Islet of Langerhans (tissue), 1 donor: ENCODE measurements at regions not wholly inside any gene's neighbourhood (a gene's known extent, or its start where the extent isn't known, plus 50 kb on each side); places are given as distances from the start of the nearest gene placed in this dataset.
"Not testable (repeated sequence)": the region's sequence is repeated elsewhere in the genome, so short reads cannot be mapped to it uniquely, and the experiment has no call there.

ENCODE experiments used
- FAIRE-seq: peaks from one replicate; lab custom pipeline; 2011; peaks lifted over from hg19 to GRCh38; lab: Jason Lieb, UNC

DNA sequence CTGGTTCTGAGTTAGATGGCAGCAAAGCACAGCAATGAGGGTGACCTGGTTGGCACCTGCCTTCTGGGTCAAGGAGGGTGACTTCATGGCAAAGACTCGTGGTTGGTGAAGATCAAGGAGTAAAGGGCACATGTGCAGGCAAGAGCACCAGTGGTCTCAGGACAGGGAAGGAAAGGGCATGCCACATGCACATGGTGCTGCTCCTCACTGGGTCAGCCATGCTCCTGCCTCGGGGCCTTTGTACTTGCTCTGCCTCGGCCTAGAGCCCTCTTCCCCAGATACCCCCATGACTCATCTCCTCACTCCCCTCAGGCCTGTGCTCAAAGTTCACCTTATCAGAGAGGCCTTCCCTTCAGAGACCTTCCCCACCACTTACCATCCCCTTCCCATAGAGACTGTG lies 106.7 kb upstream of the KDM7A start:
- FAIRE-seq: no peak

DNA sequence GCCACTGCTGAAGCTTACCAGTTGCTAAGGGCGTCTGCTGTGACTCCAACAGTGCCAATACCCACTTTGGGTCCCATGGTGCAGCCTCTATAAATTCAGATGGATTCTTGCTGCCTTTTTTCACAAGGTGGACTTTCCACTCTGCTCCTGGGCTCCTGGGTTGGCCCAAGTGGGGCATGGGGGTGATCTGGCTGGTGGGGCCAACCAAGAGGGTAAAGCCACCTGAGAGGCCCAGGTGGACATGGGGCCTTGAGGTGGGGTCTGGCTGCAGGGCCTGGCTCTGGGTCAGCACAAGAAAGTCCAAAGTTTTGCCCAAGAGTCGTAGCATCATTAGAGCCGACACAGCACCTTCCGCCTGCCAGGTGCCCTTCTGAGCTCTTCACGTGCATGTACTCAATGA lies 105.2 kb upstream of the KDM7A start:
- FAIRE-seq: no peak

DNA sequence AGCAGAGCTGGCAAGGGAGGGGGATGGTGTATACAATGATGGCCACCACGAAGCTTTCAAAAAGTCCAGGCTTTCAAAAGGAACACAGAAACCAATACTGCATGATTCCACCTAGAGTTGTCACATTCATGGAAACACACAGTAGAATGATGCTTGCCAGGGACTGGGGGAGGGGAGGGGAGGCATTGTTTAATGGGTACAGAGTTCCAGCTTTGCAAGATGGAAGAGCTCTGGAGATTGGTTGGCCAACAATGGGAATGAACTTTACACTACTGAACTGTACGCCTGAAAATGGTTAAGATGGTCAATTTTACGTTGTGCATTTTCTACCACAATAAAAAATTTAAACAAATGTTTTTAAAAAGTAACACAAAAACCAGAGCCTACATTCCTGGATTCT lies 104.5 kb upstream of the KDM7A start:
- no peak for FAIRE-seq

DNA sequence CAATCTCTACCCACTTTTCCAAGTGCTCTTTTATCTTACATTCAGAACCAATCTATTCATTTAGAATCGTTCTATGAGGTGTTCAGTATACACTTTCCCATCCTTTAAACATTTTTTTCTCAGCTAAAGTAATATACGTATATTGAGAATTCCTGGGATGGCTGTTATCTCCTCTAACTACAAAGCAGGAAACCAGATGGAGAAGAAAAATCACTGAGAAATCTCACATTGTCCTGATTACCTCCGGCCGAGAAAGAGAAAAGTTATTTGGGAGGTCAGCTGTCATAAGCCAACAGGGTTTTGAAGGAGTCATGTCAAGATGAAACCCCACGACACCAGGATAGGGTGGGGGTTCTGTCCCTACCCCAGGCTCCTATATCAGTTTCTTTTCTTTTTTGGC lies 99.2 kb upstream of the KDM7A start:
- no peak for FAIRE-seq

DNA sequence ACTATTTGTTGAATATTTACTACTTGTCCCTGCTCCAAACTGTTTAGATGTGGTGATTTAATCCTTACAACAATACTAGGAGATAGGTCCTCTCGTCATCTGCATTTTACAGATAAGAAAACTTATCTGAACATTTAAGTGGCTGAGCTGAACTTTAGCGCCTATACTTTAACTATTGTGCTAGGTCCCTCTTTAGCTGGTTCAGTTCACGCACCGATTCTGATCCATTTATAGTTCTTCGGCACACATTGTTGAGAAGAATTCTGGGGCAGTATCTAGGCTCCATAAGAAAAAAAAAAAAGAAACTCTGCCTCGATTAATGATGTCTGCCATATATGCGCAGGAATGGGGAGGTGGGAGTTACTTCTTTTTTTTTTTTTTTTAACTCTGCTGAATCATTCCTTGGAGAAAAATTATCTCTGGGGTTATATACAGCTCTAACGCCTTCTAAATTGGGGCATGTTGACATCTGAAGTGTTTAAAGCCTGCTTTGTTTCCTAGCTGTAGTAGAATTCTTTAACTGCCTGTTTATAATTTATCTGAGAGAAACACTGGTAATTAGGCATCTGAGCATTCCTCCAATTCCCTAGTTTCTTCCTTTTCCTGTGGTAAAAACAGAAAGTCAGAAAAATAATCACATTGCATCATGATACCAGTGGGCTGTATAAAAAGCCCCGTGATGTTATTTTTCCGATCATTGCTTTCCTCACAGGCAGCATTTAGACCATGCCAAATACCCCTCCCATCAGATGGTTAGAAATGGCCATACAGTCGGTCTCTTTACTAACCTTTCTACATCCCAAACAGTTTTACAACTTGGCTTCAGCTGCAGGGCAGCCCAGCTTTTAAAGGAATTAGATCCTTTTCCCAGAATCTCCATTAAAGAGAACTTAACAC lies 98.5 kb upstream of the KDM7A start:
- FAIRE-seq: no peak

DNA sequence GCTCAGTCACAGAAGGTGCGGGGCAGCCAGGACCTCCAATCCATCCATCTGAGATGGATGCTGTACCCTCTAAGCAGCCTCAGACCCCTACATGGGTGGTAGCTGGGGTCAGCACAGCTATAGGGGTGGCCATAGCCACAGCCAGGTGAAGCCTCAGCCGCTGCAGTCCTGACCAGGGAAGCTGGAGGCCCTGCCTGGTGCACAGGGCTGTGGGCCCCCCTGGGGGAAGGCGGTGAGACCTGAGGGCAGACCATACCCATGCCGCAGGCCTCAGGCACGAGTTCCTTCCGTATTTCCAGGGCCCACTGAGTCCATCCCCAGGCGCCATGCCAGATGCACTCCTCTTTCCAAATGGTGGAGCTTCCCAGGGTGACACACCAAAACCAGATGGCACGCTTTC lies 96.6 kb upstream of the KDM7A start:
- no peak for FAIRE-seq

DNA sequence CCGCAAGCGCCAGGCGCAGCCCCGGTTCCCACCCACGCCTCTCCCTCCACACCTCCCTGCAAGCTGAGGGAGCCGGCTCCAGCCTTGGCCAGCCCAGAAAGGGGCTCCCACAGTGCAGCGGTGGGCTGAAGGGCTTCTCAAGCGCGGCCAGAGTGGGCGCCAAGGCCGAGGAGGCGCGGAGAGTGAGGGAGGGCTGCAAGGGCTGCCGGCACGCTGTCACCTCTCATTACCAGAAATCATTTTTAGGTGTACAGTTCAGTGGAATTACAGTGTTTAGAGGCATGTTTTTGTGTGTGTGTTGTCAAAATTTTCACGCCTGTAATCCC lies 94.8 kb upstream of the KDM7A start:
- FAIRE-seq: not testable (repeated sequence)

DNA sequence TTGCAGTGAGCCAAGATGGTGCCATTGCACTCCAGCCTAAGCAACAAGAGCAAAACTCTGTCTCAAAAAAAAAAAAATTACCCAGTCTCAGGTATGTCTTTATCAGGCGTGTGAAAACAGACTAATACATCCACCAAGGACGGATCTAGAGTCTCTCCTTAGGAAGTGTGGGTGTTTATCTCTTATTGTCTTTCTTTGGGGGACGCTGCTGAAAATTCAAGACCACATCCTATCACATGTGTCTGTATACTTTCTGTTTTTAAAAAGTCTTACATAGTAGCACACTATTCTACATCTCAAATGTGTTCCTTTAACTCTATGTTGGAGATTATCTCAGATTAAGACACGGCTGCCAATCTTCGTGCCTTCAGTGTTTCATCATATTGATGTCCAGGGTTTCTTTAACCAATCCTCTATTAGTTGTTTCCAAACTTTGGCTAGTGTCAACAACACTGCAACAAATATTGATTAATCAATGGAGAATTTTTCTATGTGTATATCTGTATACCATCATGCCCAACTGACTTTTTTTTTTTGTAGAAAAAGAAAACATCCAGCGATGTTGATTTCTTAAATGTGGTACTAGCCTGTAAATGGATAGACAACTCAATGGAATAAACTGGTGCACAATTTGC lies 92.3 kb upstream of the KDM7A start:
- no peak for FAIRE-seq

DNA sequence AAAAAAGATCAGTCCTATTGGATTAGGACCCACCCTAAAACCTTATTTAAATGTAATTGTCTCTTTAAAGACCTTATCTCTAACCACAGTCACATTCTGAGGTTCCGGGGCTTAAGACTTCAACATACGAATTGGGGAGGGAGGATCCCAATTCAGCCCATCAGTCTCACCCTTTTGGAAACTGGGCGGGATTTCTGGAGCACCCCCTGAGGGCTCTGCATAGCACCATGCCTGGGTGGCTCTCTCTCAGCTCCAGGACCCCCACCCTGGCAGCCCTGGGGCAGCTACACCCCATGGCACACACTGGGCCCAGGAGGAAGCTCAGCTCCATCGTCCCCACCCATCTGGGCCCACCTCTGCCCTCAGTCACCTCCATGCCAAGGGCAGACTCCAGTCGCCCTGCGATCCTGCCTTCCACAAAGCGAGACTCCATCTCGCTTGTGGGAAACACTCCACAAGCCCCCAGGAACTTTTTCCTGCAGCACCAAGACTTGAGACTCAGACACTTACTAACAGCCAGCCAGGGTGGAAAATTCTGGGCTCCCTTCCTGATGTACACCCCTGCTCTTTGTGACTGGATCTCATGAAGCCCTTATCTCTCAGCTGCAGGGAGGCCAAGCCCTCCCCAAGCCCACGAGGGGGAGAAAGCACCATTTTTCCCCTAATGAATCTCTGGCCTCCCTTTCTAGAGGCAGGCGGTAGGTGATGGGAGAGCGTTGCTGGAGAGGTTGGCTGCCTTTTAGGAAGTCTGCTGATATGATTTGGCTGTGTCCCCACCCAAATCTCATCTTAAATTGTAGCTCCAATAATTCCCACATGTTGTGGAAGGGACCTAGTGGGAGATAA lies 90.8 kb upstream of the KDM7A start:
- no peak for FAIRE-seq

DNA sequence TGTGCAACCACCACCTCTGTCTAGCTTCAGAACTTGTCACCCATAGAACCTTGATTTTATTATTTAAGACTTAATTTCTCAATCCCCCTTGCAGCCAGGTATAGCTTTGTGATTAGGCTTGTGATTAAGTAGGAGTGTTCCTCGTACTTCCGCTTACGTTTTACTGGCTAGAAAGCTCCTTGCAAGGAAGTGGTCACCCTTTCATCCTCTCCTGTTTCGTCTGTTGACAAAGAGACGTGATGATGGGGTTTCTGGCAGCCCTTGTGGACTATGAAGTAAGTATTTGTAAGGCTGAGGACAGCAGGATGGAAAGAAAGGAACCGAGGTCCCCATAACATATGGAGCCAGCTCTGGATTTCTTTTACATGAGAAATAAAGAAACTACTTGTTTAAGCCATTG lies 86.5 kb upstream of the KDM7A start:
- FAIRE-seq: no peak

DNA sequence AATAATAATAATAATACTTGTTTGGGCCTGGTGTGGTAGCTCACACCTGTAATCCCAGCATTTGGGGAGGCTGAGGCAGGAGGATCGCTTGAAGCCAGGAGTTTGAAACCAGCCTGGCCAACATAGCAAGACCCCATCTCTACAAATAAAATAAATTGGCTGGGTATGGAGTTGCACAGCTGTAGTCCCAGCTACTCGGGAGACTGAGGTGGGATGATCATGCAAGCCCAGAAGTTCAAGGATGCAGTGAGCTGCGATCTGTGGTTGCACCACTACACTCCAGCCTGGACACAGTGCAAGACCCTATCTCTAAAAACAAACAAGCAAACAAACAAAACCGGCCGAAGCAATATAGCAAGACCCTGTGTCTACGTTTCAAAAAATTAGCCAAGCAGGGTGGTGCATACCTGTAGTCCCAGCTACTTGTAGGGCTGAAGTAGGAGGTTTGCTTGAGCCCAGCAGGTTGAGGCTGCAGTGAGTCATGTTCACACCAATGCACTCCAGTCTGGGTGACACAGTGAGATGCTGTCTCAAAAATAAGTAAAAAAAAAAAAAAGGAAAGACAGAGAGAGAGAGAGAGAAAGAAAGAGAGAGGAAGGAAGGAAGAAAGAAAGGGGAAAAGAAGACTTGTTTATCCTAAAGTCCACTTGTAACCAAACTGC lies 85.6 kb upstream of the KDM7A start:
- FAIRE-seq: no peak

DNA sequence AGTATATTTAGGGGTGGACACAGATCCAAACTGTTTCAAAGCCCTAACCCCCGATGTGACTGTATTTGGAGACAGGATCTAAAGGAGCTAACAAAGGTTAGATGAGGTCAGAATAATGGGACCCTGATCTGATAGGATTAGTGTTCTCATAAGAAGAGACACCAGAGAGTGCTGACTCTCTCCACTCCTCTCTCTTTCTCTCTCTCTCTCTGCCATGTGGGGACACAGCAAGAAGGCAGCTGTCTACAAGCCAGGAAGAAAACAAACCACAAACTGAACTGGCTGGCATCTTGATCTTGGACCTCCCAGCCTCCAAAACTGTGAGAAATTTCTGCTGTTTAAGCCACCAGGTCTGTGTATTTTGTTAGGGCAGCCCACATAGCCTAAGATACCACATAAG lies 84.7 kb upstream of the KDM7A start:
- FAIRE-seq: no peak

DNA sequence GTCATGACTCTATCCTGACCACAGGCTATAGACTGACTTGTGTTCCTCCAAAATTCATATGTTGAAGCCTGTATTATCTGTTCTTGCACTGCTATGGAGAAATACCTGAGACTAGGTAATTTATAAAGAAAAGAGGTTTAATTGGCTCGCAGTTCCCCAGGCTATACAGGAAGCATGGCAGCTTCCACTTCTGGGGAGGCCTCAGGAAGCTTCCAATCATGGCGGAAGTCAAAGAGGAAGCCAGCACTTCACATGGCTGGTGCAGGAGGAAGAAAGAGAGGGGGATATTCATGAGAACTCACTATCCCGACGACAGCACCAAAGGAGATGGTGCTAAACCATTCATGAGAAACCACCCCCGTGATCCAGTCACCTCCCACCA lies 84.3 kb upstream of the KDM7A start:
- no peak for FAIRE-seq

DNA sequence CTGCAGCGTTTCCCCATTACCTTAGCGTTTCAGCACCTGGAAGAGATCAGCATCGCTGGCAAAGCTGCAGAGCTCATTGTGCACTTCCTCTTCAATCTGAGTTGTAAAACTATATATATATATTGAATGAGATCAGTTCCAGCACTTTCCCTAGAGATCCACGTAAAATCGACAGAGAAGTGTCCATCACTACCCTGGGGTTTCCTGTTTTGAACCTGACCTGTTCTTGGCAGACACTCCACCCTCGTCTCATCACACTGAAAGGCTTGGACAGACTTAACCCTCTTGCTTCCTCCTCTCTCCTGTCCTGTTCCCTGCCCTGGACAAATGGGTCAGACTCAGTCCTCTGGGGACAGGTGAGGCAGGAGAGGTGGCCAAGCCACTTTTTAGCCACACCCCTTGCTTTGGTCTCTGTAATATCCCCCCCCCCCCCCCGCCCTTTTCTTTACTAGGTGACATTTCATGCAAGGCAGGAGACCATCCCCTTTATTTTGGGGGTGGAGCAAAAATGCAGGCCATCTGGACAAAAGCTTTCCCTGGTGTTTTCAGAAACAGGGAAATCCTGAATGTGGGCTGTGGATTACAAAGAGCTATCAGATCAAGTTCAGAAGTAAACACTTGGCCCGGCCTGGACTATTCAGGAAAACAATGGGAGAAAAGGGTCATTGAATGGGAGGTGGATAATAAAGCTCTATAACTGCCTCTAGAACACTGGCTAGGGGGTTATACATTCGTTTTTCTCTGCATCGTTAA lies 83.7 kb upstream of the KDM7A start:
- no peak for FAIRE-seq

DNA sequence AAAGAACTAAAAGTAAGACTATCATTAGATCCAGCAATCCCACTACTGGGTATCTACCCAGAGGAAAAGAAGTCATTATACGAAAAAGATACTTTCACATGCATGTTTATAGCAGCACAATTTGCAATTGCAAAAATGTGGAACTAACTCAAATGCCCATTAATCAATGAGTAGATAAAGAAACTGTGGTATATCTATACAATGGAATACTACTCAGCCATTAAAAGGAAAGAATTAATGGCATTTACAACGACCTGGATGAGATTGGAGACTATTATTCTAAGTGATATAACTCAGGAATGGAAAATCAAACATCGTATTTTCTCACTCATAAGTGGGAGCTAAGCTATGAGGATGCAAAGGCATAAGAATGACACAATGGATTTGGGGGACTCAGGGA lies 80.5 kb upstream of the KDM7A start:
- FAIRE-seq: not testable (repeated sequence)

DNA sequence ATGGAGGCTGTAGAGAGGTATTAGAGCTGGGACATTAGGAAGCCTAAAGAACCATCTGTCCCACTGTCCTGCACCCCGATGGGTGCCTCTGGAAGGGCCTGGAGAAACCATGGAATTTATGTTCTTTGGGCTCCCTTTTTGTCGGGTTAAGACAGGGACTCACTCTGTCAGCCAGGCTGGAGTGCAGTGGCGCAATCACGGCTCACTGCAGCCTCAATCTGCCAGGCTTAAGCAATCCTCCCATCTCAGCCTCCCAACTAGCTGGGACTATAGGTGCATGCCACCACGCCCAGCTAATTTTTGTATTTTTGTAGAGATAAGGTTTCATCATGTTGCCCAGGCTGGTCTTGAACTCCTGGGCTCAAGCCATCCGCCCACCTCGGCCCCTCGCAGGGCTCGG lies 78.2 kb upstream of the KDM7A start:
- FAIRE-seq: not testable (repeated sequence)

DNA sequence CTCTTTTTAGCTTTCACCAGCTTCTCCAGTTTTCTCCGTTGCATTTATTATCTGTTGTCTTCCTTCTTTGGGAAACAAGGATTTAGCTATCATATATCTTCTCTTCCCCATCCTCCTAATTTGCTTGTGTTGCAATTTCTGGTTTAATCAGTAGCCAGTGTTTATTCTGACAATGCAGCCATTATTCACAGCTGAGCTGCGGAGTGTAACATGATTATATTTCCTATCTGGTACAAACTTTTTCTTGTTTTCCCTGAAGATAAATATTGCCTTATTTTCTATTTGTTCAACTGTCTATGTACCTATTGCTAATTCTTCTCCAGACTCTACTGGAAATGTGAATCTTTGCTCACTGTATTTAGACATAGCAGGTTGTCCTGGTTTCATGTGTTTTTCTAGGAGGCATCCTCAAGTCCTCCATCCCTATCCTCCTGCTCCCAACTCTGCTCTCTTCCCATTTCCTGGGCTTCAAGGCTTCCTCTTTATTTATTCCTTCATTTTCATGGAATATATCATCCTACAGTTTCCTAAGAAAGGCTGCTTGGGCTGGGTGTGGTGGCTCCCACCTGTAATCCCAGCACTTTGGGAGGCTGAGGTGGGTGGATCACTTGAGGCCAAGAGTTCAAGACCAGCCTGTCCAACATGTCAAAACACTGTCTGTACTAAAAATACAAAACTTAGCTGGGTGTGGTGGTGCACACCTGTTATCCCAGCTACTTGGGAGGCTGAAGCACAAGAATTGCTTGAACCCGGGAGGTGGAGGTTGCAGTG lies 72.4 kb upstream of the KDM7A start:
- peak; percentile 92 for FAIRE-seq

DNA sequence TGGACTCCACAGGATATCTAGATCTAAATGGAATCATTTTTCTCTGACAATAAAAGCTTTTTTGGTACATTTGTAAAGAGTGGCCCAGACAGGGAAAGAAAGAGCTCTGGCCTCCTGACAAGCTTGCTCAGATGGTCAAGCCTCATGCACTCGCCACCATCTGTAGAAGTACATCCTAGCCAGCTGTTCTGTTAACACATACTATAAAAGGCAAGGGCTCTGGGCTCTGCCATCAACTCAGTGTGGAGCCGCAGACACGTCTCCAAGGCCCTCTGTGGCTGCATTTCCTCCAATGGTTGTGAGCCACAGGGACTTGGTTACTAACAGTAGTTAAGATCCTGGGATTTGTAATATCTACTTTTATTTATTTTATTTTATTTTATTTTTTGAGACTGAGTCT lies 70.8 kb upstream of the KDM7A start:
- no peak for FAIRE-seq

DNA sequence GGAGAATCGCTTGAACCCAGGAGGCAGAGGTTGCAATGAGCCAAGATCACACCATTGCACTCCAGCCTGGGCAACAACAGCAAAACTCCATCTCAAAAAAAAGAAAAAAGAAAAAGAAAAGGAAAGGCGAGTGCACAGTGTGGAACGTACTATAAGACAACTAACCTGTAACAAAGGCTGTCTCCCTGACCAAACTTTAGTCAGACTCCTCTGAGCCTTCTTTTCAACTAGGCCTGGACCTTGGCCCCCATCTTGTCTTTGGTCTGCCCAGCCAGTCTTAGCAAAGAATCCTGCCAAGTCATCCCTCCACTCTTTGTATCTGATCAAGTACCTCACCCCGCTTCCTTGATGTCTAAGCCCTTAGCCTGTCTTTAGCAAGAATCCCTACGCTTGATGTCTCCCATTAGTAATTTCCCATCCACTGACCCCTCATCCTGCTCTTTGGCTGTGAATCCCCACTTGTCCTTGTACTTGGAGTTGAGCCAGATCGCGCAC lies 68.9 kb upstream of the KDM7A start:
- no peak for FAIRE-seq

DNA sequence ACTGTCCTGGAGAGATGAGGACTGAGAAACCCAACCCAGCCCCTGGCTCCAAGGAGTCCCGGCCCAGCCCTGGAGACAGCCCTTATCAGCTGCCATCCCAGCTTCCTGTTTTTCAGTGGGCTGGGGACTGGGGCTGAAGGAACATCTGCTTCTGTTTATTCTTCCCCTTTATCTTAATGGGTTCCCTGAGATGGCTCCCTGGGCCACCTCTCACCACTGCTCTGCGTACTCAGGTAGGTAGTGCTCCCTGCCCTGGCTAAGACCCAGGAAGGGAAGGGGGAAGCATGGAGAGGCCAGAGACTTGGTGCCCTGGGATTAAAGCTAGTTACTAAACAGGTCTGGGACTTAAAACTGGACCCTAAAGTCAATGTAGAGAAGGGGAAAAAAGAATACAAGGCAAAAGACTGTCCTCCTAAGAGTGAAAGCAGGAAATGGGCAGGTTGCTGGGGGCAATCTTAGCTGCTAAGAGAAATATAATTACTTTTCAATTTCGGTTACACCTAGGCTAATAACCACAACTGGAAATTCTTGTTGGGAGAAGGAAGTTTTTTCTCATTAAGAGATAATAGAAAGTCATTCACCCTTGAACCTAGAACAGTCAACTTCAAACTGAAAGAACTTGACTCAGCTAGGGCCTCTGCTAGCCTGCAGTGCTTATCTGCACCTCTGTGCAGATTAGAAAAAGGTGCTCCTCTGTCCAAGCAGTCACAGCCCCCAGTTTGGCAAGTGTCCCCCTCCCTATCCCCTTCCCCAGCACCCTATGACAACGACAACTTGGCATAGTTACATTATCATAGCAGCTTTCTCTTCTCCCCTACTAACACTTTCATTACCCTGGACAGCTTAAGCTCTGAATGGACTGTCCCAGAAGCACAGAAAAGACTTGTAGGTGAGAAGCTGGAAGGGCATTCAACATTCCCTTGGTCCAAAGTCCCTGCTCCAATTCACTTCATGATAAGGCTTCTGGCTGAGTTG lies 65.6 kb upstream of the KDM7A start:
- peak; percentile 81 for FAIRE-seq
